ENCODE measurements at regions not wholly inside any gene's neighbourhood (a gene's known extent, or its start where the extent isn't known, plus 50 kb on each side); places are given as distances from the start of the nearest gene placed in this dataset.
A peak's percentile ranks its signal among the peaks of the same experiment; 100 is the strongest.

DNA sequence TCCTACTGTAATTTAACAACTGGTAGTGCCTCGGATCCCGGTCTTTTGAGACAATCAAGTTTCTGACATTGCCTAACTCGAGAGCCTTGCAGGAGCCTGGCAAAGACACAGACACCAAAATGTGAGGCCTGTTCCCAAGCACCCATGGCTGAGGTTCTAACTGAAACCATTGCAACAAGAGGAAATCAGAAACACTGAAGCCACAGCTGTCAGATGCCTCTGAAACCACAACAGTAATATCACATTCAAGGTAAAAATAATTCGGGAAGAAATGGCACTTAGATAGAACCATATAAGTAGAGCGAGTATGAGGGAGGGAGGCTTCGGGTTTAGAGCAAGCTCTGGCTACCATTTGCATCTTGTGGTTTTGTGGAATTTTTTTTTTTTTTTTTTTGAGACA lies 285.9 kb downstream of the FBXO15 start:
- Histone ChIP-seq H2AFZ (ENCODE audit: low read length) (no peak overlapping the region), H3K27me3 (ENCODE audit: insufficient read depth, low read length) (no peaks in the 10 kb centered on the region), H4K20me1 (ENCODE audit: insufficient read depth, low read length) (no peaks in the 10 kb centered on the region), H3K4me1 (ENCODE audit: insufficient read depth, low read length) (no peaks in the 10 kb centered on the region), H3K36me3 (ENCODE audit: insufficient read depth, low read length) (no peaks in the 10 kb centered on the region), H3K27ac (ENCODE audit: low read depth, low read length) (no peak overlapping the region), H3K4me3 (ENCODE audit: insufficient read depth, low read length) (no peak overlapping the region), H3K9me3 (ENCODE audit: low read depth, low read length) (no peaks in the 10 kb centered on the region), H3K79me2 (ENCODE audit: insufficient read depth, low read length) (no peaks in the 10 kb centered on the region), H3K4me2 (ENCODE audit: insufficient read depth, low read length) (no peak overlapping the region)
- TF ChIP-seq, protein P1, sequence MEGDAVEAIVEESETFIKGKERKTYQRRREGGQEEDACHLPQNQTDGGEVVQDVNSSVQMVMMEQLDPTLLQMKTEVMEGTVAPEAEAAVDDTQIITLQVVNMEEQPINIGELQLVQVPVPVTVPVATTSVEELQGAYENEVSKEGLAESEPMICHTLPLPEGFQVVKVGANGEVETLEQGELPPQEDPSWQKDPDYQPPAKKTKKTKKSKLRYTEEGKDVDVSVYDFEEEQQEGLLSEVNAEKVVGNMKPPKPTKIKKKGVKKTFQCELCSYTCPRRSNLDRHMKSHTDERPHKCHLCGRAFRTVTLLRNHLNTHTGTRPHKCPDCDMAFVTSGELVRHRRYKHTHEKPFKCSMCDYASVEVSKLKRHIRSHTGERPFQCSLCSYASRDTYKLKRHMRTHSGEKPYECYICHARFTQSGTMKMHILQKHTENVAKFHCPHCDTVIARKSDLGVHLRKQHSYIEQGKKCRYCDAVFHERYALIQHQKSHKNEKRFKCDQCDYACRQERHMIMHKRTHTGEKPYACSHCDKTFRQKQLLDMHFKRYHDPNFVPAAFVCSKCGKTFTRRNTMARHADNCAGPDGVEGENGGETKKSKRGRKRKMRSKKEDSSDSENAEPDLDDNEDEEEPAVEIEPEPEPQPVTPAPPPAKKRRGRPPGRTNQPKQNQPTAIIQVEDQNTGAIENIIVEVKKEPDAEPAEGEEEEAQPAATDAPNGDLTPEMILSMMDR (IDR thresholded peaks at IDR 0.05; ENCODE audit: extremely low read depth, low read depth, low read length): no peak
- DNase-seq (ENCODE audit: insufficient read length, low spot score, missing footprints): no peak

DNA sequence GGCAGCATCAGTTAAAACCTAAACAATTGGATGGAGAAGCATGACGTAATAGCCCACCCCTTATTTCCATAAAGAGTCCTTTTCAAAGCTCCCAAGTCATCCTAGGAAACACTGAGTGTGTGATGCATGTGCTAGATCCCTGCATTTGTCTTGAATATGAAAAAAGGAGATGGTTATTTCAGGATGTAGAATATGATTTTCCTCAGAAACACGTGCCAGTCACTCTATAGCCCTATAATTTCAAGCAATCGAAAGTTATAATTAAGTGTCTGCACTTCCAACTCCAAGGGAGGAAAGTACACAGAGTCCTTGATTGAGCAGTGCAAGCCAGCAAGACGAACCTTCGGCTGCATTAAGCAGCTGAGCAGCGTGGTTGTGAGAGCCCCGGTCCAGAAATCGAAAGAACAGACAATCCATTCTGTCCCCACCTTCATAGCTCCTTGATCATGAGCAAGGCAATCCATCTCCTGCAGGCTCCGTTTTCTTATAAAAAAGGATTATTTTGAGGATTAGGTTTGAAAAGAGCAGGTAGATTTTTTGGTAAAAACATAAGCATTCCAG lies 287.7 kb downstream of the FBXO15 start:
- H3K36me3 ChIP-seq (ENCODE audit: insufficient read depth, low read length): no peaks in the 10 kb centered on the region
- TF ChIP-seq, protein P1 (IDR thresholded peaks at IDR 0.05; ENCODE audit: extremely low read depth, low read depth, low read length): no peak
- H3K27ac ChIP-seq (ENCODE audit: low read depth, low read length): no peak overlapping the region
- no peak overlapping the region for H3K4me3 ChIP-seq (ENCODE audit: insufficient read depth, low read length)
- no peaks in the 10 kb centered on the region for H3K4me1 ChIP-seq (ENCODE audit: insufficient read depth, low read length)
- no peaks in the 10 kb centered on the region for H3K27me3 ChIP-seq (ENCODE audit: insufficient read depth, low read length)
- H2AFZ ChIP-seq (ENCODE audit: low read length): no peak overlapping the region
- H3K9me3 ChIP-seq (ENCODE audit: low read depth, low read length): no peaks in the 10 kb centered on the region
- H4K20me1 ChIP-seq (ENCODE audit: insufficient read depth, low read length): no peaks in the 10 kb centered on the region
- peak overlapping the region; percentile 1 for H3K4me2 ChIP-seq (ENCODE audit: insufficient read depth, low read length)
- no peaks in the 10 kb centered on the region for H3K79me2 ChIP-seq (ENCODE audit: insufficient read depth, low read length)
- no peak for DNase-seq (ENCODE audit: insufficient read length, low spot score, missing footprints)

DNA sequence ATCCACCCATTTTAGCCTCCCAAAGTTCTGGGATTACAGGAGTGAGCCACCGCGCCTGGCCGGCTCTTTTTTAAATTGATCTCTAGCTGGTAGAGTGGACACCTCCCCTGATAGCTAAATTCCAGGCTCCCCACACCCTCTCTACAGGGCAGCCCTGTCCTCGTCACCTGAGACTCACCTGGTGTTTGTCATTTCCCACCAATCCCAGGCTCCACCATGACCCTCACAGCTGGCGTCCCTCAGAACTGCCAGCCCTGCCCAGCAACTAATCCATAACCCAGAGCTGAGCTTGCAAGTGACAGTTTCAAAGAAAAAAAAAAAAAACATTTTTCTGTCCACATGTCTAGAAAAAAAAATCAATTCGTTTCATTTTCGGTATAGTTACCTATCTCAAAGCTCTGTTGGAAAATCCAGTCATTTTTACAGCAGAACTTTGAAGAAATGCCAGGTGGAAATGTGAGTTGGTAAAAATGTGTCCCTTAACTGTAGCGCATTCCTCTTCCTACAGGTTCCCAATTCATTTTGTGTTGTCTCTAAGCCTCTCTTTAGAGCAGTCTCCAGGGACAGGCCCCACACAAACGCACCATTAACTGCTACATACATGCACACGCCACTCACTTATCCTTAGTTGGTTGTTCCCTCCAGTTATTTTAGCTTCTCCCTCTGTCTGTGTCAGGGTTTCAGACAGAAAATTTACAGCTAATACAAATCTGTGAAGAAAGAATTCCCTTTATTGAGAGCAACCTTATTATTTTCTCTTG lies 294.7 kb downstream of the FBXO15 start:
- peaks cover 5% of the 10 kb centered on the region for H3K4me1 ChIP-seq (ENCODE audit: insufficient read depth, low read length)
- H3K27ac ChIP-seq (ENCODE audit: low read depth, low read length): no peak overlapping the region
- TF ChIP-seq, protein P1 (IDR thresholded peaks at IDR 0.05; ENCODE audit: extremely low read depth, low read depth, low read length): no peak
- no peak for DNase-seq (ENCODE audit: insufficient read length, low spot score, missing footprints)
- no peaks in the 10 kb centered on the region for H3K79me2 ChIP-seq (ENCODE audit: insufficient read depth, low read length)
- no peaks in the 10 kb centered on the region for H3K27me3 ChIP-seq (ENCODE audit: insufficient read depth, low read length)
- no peaks in the 10 kb centered on the region for H4K20me1 ChIP-seq (ENCODE audit: insufficient read depth, low read length)
- H3K9me3 ChIP-seq (ENCODE audit: low read depth, low read length): no peaks in the 10 kb centered on the region
- no peak overlapping the region for H3K4me3 ChIP-seq (ENCODE audit: insufficient read depth, low read length)
- H3K4me2 ChIP-seq (ENCODE audit: insufficient read depth, low read length): no peak overlapping the region
- no peaks in the 10 kb centered on the region for H3K36me3 ChIP-seq (ENCODE audit: insufficient read depth, low read length)
- H2AFZ ChIP-seq (ENCODE audit: low read length): no peak overlapping the region

- Histone ChIP-seq H3K4me3 (ENCODE audit: insufficient read depth, low read length) (no peak overlapping the region), H2AFZ (ENCODE audit: low read length) (no peak overlapping the region), H3K4me1 (ENCODE audit: insufficient read depth, low read length) (peaks cover 5% of the 10 kb centered on the region), H3K79me2 (ENCODE audit: insufficient read depth, low read length) (no peaks in the 10 kb centered on the region), H3K27ac (ENCODE audit: low read depth, low read length) (no peak overlapping the region), H3K9me3 (ENCODE audit: low read depth, low read length) (no peaks in the 10 kb centered on the region), H3K27me3 (ENCODE audit: insufficient read depth, low read length) (no peaks in the 10 kb centered on the region), H3K36me3 (ENCODE audit: insufficient read depth, low read length) (no peaks in the 10 kb centered on the region), H4K20me1 (ENCODE audit: insufficient read depth, low read length) (no peaks in the 10 kb centered on the region), H3K4me2 (ENCODE audit: insufficient read depth, low read length) (no peak overlapping the region)
- no peak for DNase-seq (ENCODE audit: insufficient read length, low spot score, missing footprints)
- TF ChIP-seq, protein P1 (IDR thresholded peaks at IDR 0.05; ENCODE audit: extremely low read depth, low read depth, low read length): no peak
Measured at GRCh38 chr18:73850782-73851181, 296.9 kb downstream of the FBXO15 start.

Data from osteoblast (primary cell).